ENCODE measurements at regions not wholly inside any gene's neighbourhood (a gene's known extent, or its start where the extent isn't known, plus 50 kb on each side); places are given as distances from the start of the nearest gene placed in this dataset.

- H3K4me3 ChIP-seq (ENCODE audit: low read length): no peak overlapping the region
- no peak overlapping the region for H3K9ac ChIP-seq (ENCODE audit: low read depth, low read length)
- H3K27ac ChIP-seq (ENCODE audit: low read length): no peak overlapping the region
- no peaks in the 10 kb centered on the region for H3K36me3 ChIP-seq (ENCODE audit: insufficient read depth, low read depth, low read length)
- no peaks in the 10 kb centered on the region for H3K9me3 ChIP-seq (ENCODE audit: insufficient read depth, low read depth, low read length)
- no peaks in the 10 kb centered on the region for H3K27me3 ChIP-seq (ENCODE audit: insufficient read depth, low read length)
- no peaks in the 10 kb centered on the region for H3K4me1 ChIP-seq (ENCODE audit: insufficient read depth, low read length)
Measured at GRCh38 chr10:8987712-8988111, 933.2 kb downstream of the GATA3 start.

DNA sequence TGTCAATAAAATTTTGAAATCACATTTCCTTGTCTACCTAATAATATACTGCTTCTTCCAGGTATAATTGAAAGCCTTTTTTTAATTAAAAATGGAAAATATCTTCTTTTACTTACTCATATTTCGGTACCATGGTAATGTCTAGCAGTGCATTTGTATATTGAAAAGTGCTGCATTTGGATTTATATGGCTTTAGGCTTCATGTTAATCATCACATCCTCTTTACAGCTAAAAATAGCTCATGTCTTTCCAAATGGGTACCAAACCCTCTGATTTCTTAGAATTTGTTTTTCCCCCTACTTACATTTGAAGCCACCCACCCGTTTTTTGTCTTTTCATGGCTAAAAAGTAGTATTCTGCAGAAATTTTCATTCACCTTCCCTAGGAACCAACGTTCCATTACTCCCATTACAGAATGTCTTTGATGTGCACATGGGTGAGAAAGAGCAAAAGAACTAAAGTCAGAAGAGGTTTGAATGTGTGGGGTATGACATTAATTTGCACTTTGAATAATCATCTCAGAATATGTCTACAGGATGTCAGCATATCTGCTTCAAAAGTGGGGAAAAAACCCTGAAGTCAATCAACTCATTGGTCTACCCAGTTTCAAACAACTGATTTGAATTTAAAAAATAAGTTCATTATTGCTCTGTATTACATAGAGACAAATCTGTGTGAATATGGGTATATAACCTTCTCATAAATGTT, 935.9 kb downstream of the GATA3 start:
- H3K36me3 ChIP-seq (ENCODE audit: insufficient read depth, low read depth, low read length): no peaks in the 10 kb centered on the region
- no peaks in the 10 kb centered on the region for H3K9me3 ChIP-seq (ENCODE audit: insufficient read depth, low read depth, low read length)
- H3K27ac ChIP-seq (ENCODE audit: low read length): no peak overlapping the region
- no peaks in the 10 kb centered on the region for H3K4me1 ChIP-seq (ENCODE audit: insufficient read depth, low read length)
- H3K4me3 ChIP-seq (ENCODE audit: low read length): no peak overlapping the region
- no peaks in the 10 kb centered on the region for H3K27me3 ChIP-seq (ENCODE audit: insufficient read depth, low read length)
- no peak overlapping the region for H3K9ac ChIP-seq (ENCODE audit: low read depth, low read length)

DNA sequence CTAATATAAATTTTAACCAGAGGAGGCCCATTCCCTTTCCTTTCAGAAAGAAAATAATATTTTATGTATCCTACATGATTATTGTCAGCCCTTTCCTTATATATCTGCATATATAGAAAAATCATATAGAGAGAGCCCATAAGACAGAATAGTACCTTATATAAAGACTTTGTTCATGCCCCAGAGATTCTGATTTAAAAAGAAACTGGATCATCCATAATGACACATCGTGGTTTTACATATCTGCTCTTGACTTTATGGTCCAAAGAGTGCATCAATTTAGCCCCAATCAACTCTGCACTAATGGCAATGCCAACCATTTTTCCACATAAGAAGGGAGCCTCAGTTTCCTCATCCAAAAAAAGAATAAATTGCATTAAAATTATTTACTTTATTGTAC, 937.5 kb downstream of the GATA3 start:
- Histone ChIP-seq H3K27ac (ENCODE audit: low read length) (no peak overlapping the region), H3K36me3 (ENCODE audit: insufficient read depth, low read depth, low read length) (no peaks in the 10 kb centered on the region), H3K9ac (ENCODE audit: low read depth, low read length) (no peak overlapping the region), H3K27me3 (ENCODE audit: insufficient read depth, low read length) (no peaks in the 10 kb centered on the region), H3K4me3 (ENCODE audit: low read length) (no peak overlapping the region), H3K9me3 (ENCODE audit: insufficient read depth, low read depth, low read length) (no peaks in the 10 kb centered on the region), H3K4me1 (ENCODE audit: insufficient read depth, low read length) (no peaks in the 10 kb centered on the region)

DNA sequence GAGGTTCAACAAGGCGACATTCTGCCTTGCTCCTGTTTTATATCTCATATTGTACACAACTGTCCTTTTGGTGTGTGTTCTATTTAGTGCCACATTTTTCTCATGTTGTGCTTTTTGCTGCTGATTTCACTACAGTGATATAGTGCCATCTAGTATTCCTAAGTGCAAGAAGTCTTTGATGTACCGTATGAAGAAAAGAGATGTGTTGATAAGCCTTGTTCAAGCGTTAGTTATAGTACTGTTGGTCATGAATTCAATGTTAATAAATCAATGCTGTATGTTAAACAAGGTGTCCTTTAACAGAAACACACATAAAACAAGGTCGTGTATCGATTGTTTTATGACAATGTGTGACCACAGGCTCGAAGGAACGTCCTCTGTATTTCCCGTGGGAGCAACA, 939.4 kb downstream of the GATA3 start:
- H3K27ac ChIP-seq (ENCODE audit: low read length): no peak overlapping the region
- no peak overlapping the region for H3K4me3 ChIP-seq (ENCODE audit: low read length)
- no peaks in the 10 kb centered on the region for H3K4me1 ChIP-seq (ENCODE audit: insufficient read depth, low read length)
- no peaks in the 10 kb centered on the region for H3K36me3 ChIP-seq (ENCODE audit: insufficient read depth, low read depth, low read length)
- no peaks in the 10 kb centered on the region for H3K9me3 ChIP-seq (ENCODE audit: insufficient read depth, low read depth, low read length)
- H3K9ac ChIP-seq (ENCODE audit: low read depth, low read length): no peak overlapping the region
- H3K27me3 ChIP-seq (ENCODE audit: insufficient read depth, low read length): no peaks in the 10 kb centered on the region

DNA sequence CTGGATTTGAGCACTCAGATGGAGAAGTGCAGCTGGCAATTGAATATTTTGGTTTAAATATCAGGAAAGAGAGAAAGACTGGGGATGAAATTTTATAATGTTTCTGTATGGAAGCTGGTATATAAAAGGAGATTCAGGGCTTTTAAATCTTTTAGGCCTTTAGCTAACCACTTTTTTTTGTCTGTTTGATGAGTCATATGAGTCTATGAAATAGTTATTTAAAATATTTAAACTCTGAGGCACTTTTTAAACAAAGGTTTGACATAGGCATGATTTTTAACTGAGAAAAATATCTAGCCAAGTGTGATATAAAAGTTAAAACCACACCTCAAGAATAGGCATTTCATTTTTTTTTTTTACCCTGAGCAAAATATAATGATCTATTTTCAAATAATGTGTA, 944.3 kb downstream of the GATA3 start:
- Histone ChIP-seq H3K4me1 (ENCODE audit: insufficient read depth, low read length) (no peaks in the 10 kb centered on the region), H3K27me3 (ENCODE audit: insufficient read depth, low read length) (no peaks in the 10 kb centered on the region), H3K9ac (ENCODE audit: low read depth, low read length) (no peak overlapping the region), H3K27ac (ENCODE audit: low read length) (no peak overlapping the region), H3K36me3 (ENCODE audit: insufficient read depth, low read depth, low read length) (no peaks in the 10 kb centered on the region), H3K9me3 (ENCODE audit: insufficient read depth, low read depth, low read length) (no peaks in the 10 kb centered on the region), H3K4me3 (ENCODE audit: low read length) (no peak overlapping the region)

DNA sequence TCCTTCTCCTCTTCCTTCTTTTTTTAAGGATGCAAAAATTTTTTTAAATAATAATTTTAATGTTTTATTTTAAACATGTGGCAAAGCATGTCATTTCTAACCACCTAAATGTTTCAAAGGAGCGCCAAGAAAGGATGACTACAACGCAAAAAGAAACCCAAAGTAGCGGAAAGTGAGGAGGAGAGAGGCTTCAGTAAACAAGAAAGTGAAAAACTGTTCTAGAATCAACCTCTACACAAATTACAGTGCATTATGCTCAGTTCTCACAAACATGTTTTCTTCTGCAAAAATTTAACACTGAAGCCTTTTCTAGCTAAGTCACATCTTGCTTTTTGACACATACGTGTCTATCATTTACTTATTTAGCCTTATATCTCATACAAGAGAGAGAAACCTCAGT, 948.6 kb downstream of the GATA3 start:
- no peaks in the 10 kb centered on the region for H3K27me3 ChIP-seq (ENCODE audit: insufficient read depth, low read length)
- H3K4me1 ChIP-seq (ENCODE audit: insufficient read depth, low read length): no peaks in the 10 kb centered on the region
- H3K27ac ChIP-seq (ENCODE audit: low read length): no peak overlapping the region
- no peak overlapping the region for H3K9ac ChIP-seq (ENCODE audit: low read depth, low read length)
- no peaks in the 10 kb centered on the region for H3K9me3 ChIP-seq (ENCODE audit: insufficient read depth, low read depth, low read length)
- H3K36me3 ChIP-seq (ENCODE audit: insufficient read depth, low read depth, low read length): no peaks in the 10 kb centered on the region
- H3K4me3 ChIP-seq (ENCODE audit: low read length): no peak overlapping the region

- Histone ChIP-seq H3K4me3 (ENCODE audit: low read length) (no peak overlapping the region), H3K9ac (ENCODE audit: low read depth, low read length) (no peak overlapping the region), H3K4me1 (ENCODE audit: insufficient read depth, low read length) (no peaks in the 10 kb centered on the region), H3K9me3 (ENCODE audit: insufficient read depth, low read depth, low read length) (no peaks in the 10 kb centered on the region), H3K36me3 (ENCODE audit: insufficient read depth, low read depth, low read length) (no peaks in the 10 kb centered on the region), H3K27me3 (ENCODE audit: insufficient read depth, low read length) (no peaks in the 10 kb centered on the region), H3K27ac (ENCODE audit: low read length) (no peak overlapping the region)
Measured at GRCh38 chr10:9004736-9005135, 950.2 kb downstream of the GATA3 start.

GRCh38 chr10:9009505-9009904, 955.0 kb downstream of the GATA3 start:
- no peak overlapping the region for H3K27ac ChIP-seq (ENCODE audit: low read length)
- 0 out of 2 replicates have a peak, but pooled peaks cover 2% of the 10 kb centered on the region for H3K4me1 ChIP-seq (ENCODE audit: insufficient read depth, low read length)
- no peak overlapping the region for H3K9ac ChIP-seq (ENCODE audit: low read depth, low read length)
- no peaks in the 10 kb centered on the region for H3K36me3 ChIP-seq (ENCODE audit: insufficient read depth, low read depth, low read length)
- no peak overlapping the region for H3K4me3 ChIP-seq (ENCODE audit: low read length)
- no peaks in the 10 kb centered on the region for H3K27me3 ChIP-seq (ENCODE audit: insufficient read depth, low read length)
- no peaks in the 10 kb centered on the region for H3K9me3 ChIP-seq (ENCODE audit: insufficient read depth, low read depth, low read length)

GRCh38 chr10:9010093-9010492, 955.6 kb downstream of the GATA3 start:
- Histone ChIP-seq H3K27me3 (ENCODE audit: insufficient read depth, low read length) (no peaks in the 10 kb centered on the region), H3K36me3 (ENCODE audit: insufficient read depth, low read depth, low read length) (no peaks in the 10 kb centered on the region), H3K4me3 (ENCODE audit: low read length) (no peak overlapping the region), H3K9me3 (ENCODE audit: insufficient read depth, low read depth, low read length) (no peaks in the 10 kb centered on the region), H3K9ac (ENCODE audit: low read depth, low read length) (no peak overlapping the region), H3K27ac (ENCODE audit: low read length) (no peak overlapping the region), H3K4me1 (ENCODE audit: insufficient read depth, low read length) (0 out of 2 replicates have a peak, but pooled peaks cover 2% of the 10 kb centered on the region)

DNA sequence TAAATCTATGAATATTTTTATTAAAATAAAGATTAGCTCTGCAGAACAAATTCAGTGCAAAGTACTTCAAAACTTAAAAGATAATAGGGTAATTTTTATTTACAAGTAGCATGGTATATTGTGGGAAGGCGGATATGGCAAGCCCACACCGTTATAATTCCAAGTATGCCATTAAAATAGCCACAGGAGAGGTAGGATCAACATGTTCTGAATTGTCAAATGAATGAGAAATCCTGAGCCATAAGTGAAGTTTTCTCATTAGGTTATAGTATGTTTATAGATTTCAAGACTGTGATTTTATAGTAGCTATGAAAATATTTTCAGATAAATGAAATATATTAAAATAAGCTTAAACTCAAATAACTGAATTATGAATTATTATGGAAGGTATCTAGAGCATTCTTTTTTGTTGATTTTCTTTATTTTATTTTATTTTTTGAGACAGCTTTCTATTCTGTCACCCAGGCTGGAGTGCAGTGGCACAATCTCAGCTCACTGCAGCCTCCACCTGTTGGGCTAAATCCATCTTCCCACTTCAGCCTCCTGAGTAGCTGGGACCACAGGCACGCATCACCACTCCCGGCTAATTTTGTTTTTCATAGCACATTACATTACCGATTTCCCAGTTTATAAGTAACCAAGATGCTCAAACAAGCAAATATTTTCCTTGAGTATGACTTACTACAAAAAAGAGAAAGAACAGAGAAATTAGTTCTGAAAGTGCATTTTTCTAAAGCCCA, 956.6 kb downstream of the GATA3 start:
- no peak overlapping the region for H3K4me3 ChIP-seq (ENCODE audit: low read length)
- H3K9me3 ChIP-seq (ENCODE audit: insufficient read depth, low read depth, low read length): no peaks in the 10 kb centered on the region
- H3K27ac ChIP-seq (ENCODE audit: low read length): no peak overlapping the region
- no peak overlapping the region for H3K9ac ChIP-seq (ENCODE audit: low read depth, low read length)
- no peaks in the 10 kb centered on the region for H3K27me3 ChIP-seq (ENCODE audit: insufficient read depth, low read length)
- 0 out of 2 replicates have a peak, but pooled peaks cover 2% of the 10 kb centered on the region for H3K4me1 ChIP-seq (ENCODE audit: insufficient read depth, low read length)
- no peaks in the 10 kb centered on the region for H3K36me3 ChIP-seq (ENCODE audit: insufficient read depth, low read depth, low read length)

DNA sequence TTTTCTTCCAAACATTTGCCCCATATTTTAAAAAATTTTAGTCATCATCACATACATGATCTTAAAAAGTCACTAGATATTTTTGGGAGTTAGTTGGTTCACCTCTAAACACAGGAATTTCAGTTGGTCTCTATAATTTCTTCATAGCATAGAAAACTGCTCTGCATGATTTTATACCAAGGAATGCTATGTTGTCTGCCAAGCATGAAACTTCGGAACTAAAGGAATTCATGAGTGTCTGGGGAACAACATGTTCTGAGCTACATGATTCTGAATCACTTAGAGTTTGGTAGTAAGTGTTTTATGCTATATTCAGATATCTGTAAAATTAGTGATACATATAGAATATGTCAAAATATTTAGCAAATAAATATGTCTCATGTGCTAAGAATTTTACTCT, 957.8 kb downstream of the GATA3 start:
- Histone ChIP-seq H3K9me3 (ENCODE audit: insufficient read depth, low read depth, low read length) (no peaks in the 10 kb centered on the region), H3K36me3 (ENCODE audit: insufficient read depth, low read depth, low read length) (no peaks in the 10 kb centered on the region), H3K9ac (ENCODE audit: low read depth, low read length) (no peak overlapping the region), H3K4me1 (ENCODE audit: insufficient read depth, low read length) (0 out of 2 replicates have a peak, but pooled peaks cover 2% of the 10 kb centered on the region), H3K4me3 (ENCODE audit: low read length) (no peak overlapping the region), H3K27ac (ENCODE audit: low read length) (no peak overlapping the region), H3K27me3 (ENCODE audit: insufficient read depth, low read length) (no peaks in the 10 kb centered on the region)

GRCh38 chr10:9015005-9015404, 960.5 kb downstream of the GATA3 start:
- H3K27ac ChIP-seq (ENCODE audit: low read length): no peak overlapping the region

More at GRCh38 chr10:9015005-9015404, 960.5 kb downstream of the GATA3 start:
- Histone ChIP-seq H3K9ac (ENCODE audit: low read depth, low read length) (no peak overlapping the region), H3K36me3 (ENCODE audit: insufficient read depth, low read depth, low read length) (no peaks in the 10 kb centered on the region), H3K4me3 (ENCODE audit: low read length) (no peak overlapping the region), H3K4me1 (ENCODE audit: insufficient read depth, low read length) (peaks cover 5% of the 10 kb centered on the region; the same call in 1 of the 2 replicates), H3K9me3 (ENCODE audit: insufficient read depth, low read depth, low read length) (no peaks in the 10 kb centered on the region), H3K27me3 (ENCODE audit: insufficient read depth, low read length) (no peaks in the 10 kb centered on the region)
